Left hindlimb (tissue), 1 donor: ENCODE measurements at regions not wholly inside any gene's neighbourhood (a gene's known extent, or its start where the extent isn't known, plus 50 kb on each side); places are given as distances from the start of the nearest gene placed in this dataset.
"Not testable (repeated sequence)": the region's sequence is repeated elsewhere in the genome, so short reads cannot be mapped to it uniquely, and the experiment has no call there.

Source experiments
- DNase-seq: peaks from one replicate; pipeline ENCODE4 v3.0.0-alpha.2; 2018

DNA sequence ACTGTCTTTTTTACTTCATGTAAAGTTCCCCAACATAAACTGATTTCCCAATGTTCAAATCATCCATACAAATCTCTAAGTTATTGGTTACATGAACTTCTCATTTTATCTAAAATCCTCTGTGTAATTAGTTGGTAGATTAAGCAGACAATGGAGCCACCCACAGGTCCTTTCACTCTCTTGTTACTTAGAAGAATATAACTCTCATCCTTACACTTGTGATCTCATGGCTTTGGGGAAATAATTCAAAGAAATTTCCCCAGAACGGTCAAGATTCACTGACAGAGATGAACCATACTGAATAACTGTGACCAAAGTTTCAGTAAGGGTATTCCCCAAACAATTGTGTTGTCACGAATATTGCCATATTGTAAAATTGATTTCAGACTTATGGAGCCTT is 1102.6 kb upstream of the EPHA6 start:
- no peak for DNase-seq

DNA sequence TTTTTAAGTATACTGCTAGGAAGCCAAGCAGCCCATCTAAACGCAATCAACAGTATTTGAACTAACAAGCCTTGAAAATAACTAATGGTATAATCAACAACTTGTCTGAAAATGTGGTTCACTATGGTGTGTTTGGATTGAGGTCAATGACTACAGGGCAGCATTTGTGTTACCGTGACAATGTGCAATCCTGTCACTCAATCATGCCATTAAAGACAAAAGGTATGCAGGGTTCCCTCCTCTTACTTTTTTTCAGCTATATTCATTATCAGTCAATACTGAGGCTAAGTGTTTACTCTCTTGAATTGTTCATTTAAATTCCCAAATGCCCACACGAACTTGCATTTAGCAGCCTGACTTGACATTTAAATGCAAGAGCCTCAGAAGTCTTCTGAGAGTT is 1099.3 kb upstream of the EPHA6 start:
- DNase-seq = no peak

DNA sequence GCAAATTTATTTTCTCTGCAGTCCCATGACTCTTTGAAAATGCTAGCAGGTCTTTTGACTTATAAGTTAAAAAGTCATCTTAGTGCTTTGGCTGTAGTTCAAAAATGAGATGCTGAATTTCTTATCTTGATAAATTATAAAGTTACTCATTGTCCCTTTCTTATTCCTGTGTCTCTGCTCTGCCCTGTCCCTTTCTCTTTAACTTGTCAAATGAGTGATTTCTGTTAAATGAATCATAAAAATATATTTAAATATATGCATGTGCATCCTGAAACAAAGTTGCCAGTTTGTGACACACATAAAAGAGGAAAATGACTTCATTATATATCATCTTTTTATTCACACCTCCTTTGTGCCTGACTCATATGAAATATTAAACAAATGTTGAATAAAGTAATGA is 1097.3 kb upstream of the EPHA6 start:
- DNase-seq = no peak

DNA sequence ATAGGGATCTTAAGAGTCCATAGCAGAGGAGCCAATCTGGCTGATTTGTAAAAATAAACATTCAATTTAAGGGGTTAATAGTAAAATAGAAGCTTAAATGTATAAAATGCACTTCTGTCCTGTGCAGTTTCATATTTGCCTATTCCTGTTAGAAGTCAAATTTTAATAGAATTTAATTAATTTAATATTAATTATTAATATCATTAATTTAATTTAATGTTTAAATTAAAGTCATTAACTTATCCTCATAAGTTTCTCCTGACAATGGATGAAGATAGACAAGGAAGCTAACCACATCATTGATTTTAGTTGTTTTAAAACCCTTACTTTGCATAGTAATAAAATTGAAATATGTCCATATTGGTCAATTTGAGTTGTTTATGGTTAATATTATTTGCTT is 1096.2 kb upstream of the EPHA6 start:
- no peak for DNase-seq

DNA sequence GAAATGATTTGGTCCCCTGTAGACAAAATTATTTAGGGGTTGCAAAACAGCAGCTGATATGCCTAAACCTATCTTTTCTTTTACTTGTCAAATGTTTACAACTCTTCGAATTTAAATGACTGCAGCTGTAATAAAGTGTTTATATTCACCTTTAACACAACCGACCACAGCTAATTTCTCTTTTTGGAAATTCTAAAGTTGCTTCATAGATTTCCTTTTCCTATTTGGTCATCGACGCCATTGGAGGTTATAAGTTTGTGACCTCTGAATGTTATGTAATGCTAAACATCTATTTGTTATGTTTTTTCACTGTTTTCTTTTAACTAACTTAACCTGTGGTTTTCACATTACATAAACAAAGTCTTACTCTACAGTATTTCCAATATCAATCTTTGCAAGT is 1094.9 kb upstream of the EPHA6 start:
- no peak for DNase-seq

DNA sequence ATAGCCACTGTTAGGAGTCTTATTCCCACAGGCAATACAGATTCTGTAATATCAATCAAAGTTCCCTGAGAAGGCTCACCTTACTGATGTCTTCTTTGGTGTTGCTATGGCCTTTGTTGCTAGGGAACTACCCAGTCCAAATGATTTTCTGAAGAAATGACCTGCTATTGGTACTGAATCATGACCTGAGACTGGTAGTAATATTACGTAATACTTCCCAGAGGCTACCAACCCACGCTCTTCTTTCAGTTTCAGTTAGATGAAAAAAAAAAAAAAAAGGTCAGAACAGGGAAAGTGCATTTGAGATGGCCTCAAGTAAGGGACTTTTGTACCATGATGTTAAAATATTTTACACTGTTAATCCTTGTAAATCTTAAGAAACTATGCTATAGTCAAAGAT is 1092.5 kb upstream of the EPHA6 start:
- DNase-seq = no peak

DNA sequence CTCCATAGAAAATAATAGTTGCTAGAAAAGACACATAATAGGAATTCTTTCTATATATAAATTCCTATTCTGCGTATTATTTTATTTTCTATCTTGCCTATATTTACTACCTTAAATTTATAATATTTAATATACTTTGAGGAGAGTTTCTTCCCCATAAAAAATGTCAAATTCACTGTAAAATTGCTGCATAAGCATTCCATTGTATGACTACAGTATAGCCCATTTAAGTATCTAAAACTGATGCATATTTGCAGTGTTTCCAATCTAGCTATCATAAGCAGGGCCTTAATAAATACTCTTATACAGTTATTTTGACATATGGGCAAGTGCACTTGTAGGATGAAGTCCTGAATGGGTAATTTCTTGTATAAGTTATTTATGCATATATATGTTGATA is 1088.6 kb upstream of the EPHA6 start:
- no peak for DNase-seq

DNA sequence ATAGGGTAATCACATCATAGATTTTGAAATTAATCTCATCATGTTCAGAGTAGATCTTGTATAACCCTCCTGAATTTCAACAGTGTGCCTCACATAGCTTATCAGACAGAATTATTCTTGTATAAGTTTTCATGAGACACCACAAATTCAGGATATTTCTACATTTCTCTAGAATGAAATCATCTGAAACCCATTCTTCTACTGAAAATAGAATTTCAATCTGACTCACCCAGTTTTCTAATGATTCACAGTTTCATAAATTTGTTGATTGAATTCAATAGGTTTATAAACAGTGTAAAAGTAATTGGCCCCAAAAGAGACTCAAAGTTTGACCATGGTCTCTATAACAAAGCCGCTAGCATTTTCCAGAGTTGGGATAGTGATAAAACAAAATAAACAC is 1082.6 kb upstream of the EPHA6 start:
- no peak for DNase-seq

DNA sequence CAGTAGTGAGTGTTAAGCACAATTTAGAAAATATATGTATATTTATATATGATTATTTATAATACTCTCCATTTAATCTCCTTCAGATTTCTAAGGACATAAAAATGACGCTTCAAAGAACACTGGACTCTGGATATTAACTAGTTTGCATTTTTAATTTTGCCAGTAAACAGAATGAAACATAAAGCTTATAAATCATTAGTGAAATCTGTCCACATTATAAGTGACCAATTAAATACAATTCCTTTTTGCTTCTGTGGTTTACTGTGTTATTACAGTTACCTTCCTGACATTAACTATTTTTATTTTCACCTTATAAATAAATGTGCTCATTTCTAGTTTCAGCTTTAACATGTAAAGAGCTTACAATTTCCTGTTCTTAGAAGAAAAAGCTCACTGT is 1081.1 kb upstream of the EPHA6 start:
- no peak for DNase-seq

DNA sequence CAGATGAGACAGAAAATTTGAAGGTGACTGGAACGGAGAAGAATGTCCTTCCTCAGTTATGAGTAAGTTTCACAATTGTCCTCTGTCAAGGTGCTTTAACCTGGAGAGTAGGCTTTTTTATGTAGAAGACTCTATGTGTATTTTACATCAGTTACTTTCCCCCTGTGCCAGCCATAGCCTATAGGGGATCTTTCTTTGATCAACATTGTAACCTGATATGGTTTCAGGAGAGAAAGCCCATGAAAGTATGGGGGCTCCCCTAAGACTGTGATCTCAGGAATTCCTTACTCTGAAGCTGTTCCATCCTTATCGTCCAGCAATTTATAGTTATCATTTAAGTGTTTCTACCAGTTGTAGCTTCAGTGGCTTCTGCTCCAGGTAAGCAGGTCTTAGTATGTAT is 1076.3 kb upstream of the EPHA6 start:
- no peak for DNase-seq

DNA sequence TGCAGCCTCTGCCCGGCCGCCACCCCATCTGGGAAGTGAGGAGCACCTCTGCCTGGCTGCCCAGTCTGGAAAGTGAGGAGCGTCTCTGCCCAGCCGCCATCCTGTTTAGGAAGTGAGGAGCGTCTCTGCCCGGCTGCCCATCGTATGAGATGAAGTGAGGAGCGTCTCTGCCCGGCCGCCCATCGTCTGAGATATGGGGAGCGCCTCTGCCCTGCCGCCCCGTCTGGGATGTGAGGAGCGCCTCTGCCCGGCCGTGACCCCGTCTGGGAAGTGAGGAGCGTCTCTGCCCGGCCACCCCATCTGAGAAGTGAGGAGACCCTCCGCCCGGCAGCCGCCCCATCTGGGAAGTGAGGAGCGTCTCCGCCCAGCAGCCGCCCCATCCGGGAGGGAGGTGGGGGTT is 1069.5 kb upstream of the EPHA6 start:
- DNase-seq = not testable (repeated sequence)

DNA sequence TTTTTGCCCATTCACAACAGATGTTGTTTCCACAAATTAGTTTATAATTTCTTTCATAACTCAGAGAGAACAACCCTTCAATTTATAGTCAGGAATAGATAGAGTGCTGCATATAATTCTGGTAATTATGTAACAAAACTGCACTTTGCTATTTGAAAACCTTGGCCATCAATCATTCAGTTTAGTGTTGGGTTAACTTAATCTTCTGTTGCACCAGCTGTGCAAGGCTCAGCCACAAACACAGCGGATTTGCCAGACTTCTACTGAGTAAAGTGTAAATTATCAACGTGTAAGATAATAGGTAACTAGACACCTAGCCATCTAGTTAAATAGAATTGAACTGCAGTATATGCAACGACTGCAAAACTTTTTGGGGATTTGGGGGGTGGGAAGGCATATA is 1064.3 kb upstream of the EPHA6 start:
- DNase-seq = no peak

DNA sequence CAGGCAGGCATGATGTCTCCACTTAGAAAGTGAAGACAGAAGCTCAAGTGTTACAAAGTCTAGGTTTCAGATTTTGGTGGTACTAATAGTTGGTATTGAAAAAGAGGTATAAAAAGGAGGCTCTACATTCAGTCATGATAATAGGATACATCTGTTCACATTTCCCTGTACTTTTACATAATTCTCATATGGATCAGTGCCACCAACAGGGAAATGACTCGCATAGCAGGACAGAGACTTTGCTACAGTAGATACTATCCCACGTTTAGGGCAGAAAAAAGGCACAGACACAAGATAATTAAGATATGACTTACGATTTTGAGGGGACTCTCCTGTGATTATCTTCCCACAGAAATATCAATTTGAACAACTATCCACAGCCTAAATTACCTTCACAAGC is 1062.9 kb upstream of the EPHA6 start:
- no peak for DNase-seq

DNA sequence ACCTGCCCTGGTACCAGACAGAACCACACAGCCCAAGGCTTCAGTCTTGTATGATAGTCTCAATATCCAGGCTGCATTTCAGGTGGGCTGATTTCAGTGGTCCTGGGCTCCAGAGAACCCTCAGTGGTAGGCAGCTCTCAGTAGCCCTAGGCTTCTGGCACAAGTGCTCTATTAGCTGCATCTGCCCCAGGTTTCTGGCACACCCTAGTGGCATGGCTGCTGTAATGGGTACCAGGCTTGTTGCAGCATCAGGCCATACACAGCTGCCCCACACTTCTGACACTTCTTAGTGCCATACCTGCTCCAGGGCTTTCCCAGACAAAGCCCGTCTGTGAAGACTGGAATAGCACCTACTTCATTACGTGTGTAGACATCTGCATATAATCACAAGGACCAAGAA is 1062.2 kb upstream of the EPHA6 start:
- no peak for DNase-seq

DNA sequence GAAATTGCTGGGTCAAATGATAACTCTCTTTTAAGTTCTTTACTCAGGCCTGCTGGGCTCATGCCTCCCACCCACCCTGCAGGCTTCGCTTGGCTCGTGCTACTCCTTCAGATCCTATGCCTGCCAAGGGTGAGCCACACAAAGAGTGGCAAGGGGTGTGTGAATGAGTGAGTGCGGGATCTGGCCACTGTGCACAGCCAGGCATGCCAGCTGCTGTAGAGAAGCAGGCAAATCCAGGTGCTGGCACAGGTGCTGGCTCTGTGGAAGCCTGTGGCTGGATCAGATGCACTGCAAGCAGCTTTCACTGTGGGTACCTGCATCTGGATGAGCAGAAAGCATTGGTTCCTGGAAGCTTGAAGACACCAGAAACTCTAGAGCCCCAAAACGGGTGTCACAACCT is 1055.7 kb upstream of the EPHA6 start:
- no peak for DNase-seq

DNA sequence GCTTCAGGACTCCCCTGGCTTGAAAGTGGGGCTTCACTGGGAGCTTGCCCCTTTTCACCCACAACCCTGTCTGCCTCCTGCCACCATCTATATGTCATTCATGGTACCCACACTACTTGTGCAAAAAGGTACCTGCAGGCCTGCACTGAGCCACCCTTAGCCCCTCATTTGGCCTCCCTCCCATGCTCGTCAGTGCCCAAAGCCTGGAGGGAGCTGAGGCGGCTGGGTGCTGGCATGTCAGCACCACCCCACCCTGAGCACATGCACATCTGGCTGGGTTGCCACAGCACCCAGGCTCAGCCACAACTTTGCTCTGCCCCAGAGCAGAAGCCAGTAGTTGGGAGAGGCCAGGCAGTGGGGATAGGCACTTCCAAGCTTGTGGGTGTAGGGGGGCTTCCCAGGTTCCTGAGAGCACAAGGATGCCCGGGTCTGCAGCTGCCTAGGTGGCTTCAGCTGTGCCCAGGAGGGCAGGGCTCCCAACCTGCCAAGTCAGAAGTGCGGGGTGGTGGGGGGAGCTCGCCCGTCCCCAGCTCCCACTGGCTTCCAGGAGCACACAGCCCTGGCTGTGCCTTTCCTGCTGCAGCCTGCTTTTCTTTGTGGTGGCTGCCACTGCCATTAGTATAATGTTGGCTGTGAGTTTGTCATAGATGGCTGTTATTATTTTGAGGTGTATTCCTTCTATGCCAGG is 1054.6 kb upstream of the EPHA6 start:
- DNase-seq = no peak

DNA sequence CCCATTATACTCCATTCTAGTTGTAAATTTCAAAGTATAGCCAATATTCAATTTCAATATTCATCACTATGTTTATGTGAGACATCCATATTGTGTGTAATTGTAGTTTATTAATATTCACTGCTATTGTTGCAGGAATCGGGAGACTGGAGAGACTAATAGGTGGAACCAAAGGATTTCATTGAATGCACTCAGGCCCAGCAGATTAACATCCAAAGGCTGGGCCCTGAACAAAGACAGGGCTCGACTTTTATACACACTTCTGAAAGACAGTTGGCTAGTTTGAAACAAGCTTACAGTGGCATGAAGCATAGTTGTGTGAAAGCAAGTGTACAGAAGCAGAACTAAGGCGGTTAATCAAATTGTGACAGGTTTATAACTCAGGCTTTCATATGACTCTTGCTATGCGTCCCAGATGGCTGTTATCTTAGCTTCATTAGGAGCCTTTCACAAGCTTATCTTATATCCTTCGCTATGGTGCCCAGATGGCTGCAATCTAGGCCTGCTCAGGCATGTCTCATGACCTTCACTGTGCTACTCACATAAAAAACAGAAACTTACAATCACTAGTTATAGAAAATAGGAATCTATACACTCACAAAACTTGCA is 1038.8 kb upstream of the EPHA6 start:
- DNase-seq = no peak

DNA sequence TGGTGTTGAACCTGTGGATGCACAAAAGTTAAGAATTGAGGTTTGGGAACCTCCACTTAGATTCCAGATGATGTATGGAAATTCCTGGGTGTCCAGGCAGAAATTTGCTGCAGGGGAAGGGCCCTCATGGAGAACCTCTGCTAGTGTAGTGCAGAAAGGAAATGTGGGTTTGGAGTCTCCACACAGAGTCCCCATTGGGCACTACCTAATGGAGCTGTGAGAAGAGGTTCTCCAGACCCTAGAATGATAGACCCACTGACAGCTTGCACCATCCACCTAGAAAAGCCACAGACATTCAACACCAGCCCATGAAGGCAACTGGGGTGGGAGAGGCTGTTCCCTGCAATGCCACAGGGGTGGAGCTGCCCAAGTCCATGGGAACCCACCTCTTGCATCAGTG is 1032.8 kb upstream of the EPHA6 start:
- DNase-seq = no peak

DNA sequence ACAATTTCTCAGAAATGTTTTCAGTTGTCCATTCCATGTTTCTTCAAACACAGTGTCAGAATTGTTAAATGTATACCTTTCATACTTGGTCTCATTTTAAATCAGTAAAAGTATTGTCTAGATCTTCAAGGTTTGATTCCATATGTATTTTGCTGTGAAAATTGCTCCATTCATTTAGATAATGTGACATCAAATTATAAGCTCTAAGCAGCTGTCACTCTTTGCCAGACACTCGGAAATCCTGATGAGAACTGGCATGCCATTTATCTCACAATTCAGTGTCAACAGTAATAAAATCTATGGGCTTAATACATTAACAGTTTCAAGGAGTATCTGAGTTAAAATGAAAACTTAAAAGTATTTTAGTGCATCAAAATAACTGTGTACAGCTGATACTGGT is 1025.3 kb upstream of the EPHA6 start:
- no peak for DNase-seq

DNA sequence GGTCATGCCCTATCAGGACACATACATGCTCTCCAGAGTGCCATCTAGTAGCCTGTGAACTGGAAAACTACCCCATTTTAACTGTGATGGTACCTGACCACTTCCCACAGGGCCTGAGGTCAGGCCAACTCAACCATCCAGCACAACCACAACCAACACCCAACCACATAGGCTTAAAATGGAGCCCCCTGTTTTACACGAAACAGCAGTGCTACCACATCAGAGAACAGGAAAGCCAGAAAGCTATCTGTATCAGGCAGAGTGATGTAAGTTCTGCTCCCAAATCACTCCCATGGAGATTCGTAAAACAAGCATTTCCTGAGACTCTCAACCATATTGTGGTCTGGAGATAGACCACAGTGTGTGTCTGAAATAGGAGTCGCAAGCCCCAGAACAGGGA is 1017.3 kb upstream of the EPHA6 start:
- DNase-seq = no peak

DNA sequence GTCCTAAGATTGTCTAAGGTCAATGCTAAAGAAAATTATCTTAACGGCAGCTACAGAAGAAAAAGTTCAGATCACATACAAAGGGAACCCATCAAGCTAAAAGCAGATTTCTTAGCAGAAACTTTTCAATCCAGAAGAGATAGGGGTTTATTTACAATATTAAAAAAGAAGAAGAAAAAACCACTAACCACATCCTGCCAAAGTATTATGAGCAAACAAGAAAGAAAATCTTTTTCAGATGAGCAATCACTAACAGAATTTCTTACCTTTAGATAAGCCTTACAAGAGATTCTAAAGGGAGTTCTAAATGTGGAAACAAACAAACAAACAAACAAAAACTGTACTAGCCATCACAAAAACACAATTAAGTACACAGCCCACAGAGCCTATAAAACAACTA is 1015.8 kb upstream of the EPHA6 start:
- no peak for DNase-seq

DNA sequence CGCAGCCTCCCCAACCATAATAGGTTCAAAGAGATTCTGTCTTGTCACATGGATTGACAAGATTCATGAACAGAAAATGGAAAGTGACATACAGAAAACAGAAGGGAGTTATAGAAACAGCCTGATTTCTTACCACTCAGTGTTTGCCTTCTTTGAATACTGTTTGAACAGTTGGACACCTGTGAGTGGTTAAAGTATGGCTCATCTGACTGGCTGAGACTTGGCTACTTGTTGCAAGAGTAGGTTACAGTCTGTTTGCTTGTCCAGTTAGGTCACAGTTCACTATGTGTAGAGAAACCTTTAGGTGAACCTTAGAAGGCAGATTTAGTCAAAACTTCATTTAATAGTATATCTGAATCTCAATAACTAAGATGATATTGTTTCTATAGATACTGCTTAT is 1003.9 kb upstream of the EPHA6 start:
- DNase-seq = no peak

DNA sequence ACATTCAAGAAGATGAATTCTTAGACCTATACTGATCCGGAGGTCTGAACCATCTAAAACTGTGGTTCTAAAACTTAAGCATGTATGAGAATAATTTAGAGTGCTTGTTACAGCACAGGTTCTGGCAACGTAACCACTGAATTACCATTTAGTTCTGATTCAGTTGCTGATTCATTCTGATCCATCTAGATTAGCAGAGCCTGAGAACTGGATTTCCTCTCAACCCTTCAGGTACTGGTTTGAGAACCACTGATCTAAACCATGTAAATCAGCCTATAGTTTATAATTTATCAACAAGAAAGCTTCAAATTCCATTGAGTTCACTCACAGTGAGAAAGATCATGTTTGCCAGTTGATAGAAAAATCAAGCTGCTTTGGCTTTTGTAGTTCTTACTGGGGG is 1001.1 kb upstream of the EPHA6 start:
- no peak for DNase-seq

DNA sequence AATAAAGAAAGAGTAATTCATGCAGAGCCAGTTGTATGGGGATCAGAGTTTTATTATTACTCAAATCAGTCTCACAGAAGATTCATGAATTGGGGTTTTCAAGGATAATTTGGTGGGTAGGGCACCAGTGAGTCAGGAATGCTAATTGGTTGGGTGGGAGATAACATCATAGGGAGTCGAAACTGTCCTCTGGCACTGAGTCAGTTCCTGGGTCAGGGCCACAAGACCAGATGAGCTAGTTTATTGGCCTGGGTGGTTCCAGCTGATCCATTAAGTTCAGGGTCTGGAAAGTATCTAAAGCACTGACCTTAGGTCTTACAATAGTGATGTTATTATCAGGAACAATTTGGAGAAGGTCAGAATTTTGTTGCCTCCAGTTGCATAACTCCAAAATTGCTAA is 998.6 kb upstream of the EPHA6 start:
- no peak for DNase-seq

DNA sequence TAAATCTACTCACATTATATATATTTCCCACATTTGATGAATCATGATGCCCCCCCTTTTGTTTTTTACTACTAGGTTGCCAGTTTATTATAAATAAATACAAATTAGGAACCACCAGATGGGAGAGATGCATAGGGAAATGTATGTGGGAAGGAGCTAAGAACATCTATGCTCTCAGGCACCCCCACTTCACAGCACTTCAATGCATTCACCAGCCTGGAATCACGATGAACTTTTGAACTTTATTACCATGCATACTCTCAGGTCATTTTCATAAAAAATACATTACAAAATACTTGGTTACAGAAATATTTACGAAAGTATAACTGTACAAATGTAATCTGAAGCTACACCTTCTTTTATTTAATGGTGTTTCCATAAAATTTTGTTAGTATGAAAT is 988.0 kb upstream of the EPHA6 start:
- no peak for DNase-seq
